HCT116 (cell line): ENCODE measurements at regions not wholly inside any gene's neighbourhood (a gene's known extent, or its start where the extent isn't known, plus 50 kb on each side); places are given as distances from the start of the nearest gene placed in this dataset.

Experiments used
- ATAC-seq: fragments of 200-7000 bp; cut with Tn5 transposase; 2 replicates; pipeline ENCODE4 v1.9.1; 2020; ENCODE audit warnings: mild to moderate bottlenecking, moderate library complexity
- BruUV-seq: library from RNA; stranded (reverse); fragments of 400-500 nt; replicated peaks from 2 replicates; lab custom pipeline; 2021; lab: Mats Ljungman, UMichigan
- CTCF ChIA-PET: fragments of 300-600 bp; sonication (Branson Sonifier 250); formaldehyde crosslinking; loops from one replicate; lab custom pipeline; 2021; ENCODE audit warnings: antibody characterized with exemption; lab: Charles Lee
- POLR2A ChIA-PET: fragments of 300-600, 350-600 bp; sonication (Branson Sonifier 250); formaldehyde crosslinking; loops from one replicate; lab custom pipeline; 2021; ENCODE audit warnings: antibody characterized with exemption; lab: Charles Lee
- RAD21 ChIA-PET, 2 experiments: fragments of 300-600 bp; sonication (Branson Sonifier 250); formaldehyde crosslinking; loops; one replicate each; lab custom pipeline; 2023; ENCODE audit warnings: low total read pairs in 2 of 2; ENCODE audit not compliant: uncharacterized antibody in 2 of 2, unreplicated experiment in 2 of 2, low non-redundant PET in 1 of 2; lab: Charles Lee
- DNase-seq: peaks from one replicate; pipeline ENCODE4 v3.0.0-alpha.2; 2010; ENCODE audit warnings: low read depth, low spot score
- H2AFZ ChIP-seq: fragments of 200-600 bp; shearing (Covaris generic), sonication (generic); 2 replicates; pipeline ENCODE4 v1.6.1; 2017; ENCODE audit warnings: low read depth, mixed run types, mixed read lengths, antibody characterized with exemption, low read length; ENCODE audit not compliant: poor library complexity, severe bottlenecking
- H3K27ac ChIP-seq: 2 replicates; pipeline ENCODE4 v1.5.1; 2012; ENCODE audit warnings: low read depth, low read length
- H3K27me3 ChIP-seq: fragments of 200-600 bp; sonication (generic); 2 replicates; pipeline ENCODE4 v1.6.1; 2016; ENCODE audit warnings: mixed run types, low read length, mixed read lengths; ENCODE audit not compliant: insufficient read depth
- H3K36me3 ChIP-seq, 2 experiments: fragments of 200-500 bp in 1 of 2; fragments of 200-600 bp in 1 of 2; sonication (Bioruptor generic) in 1 of 2; sonication (generic) in 1 of 2; 2 replicates each; pipeline versions ENCODE4 v1.5.1 to v1.6.1; 2014 to 2016; ENCODE audit warnings: low read length in 2 of 2, inconsistent platforms in 1 of 2, mixed read lengths in 1 of 2, mixed run types in 1 of 2; ENCODE audit not compliant: insufficient read depth in 2 of 2, control insufficient read depth in 1 of 2
- H3K4me1 ChIP-seq, 2 experiments: fragments of 200-600 bp in 1 of 2; sonication (generic) in 1 of 2; 2 replicates each; pipeline versions ENCODE4 v1.5.1 to v1.6.1; 2012 to 2017; ENCODE audit warnings: low read length in 2 of 2, inconsistent platforms in 1 of 2, mild to moderate bottlenecking in 1 of 2, mixed read lengths in 1 of 2, mixed run types in 1 of 2, moderate library complexity in 1 of 2; ENCODE audit not compliant: insufficient read depth in 2 of 2, control insufficient read depth in 1 of 2
- H3K4me2 ChIP-seq: fragments of 200-600 bp; sonication (generic); 2 replicates; pipeline ENCODE4 v1.6.1; 2017; ENCODE audit warnings: mixed run types, low read length, mixed read lengths
- H3K4me3 ChIP-seq, 2 experiments: fragments of 200-600 bp in 1 of 2; sonication (generic) in 1 of 2; replicated peaks in 1 of 2; 2 replicates each; pipeline ENCODE4 v1.5.1; 2011 to 2016; ENCODE audit warnings: low read length in 2 of 2, control low read depth in 1 of 2, low read depth in 1 of 2, mild to moderate bottlenecking in 1 of 2, mixed read lengths in 1 of 2, mixed run types in 1 of 2
- H3K79me2 ChIP-seq: fragments of 200-600 bp; sonication (generic); 2 replicates; pipeline ENCODE4 v1.6.1; 2017; ENCODE audit warnings: mild to moderate bottlenecking, mixed run types, low read length, moderate library complexity, mixed read lengths; ENCODE audit not compliant: insufficient read depth
- H3K9ac ChIP-seq: fragments of 200-600 bp; sonication (generic); 2 replicates; pipeline ENCODE4 v1.6.1; 2016; ENCODE audit warnings: low read length, mixed read lengths
- H3K9me2 ChIP-seq: fragments of 200-600 bp; sonication (generic), shearing (Covaris generic); 2 replicates; pipeline ENCODE4 v1.6.1; 2017; ENCODE audit warnings: mixed run types, mild to moderate bottlenecking, moderate library complexity; ENCODE audit not compliant: insufficient read depth
- H3K9me3 ChIP-seq, 2 experiments: fragments of 200-500 bp in 1 of 2; fragments of 200-600 bp in 1 of 2; sonication (Bioruptor generic) in 1 of 2; sonication (generic) in 1 of 2; 2 replicates each; pipeline ENCODE4 v1.6.1; 2014 to 2017; ENCODE audit warnings: low read length in 2 of 2, mixed read lengths in 2 of 2, inconsistent platforms in 1 of 2, low read depth in 1 of 2, mild to moderate bottlenecking in 1 of 2, mixed run types in 1 of 2, moderate library complexity in 1 of 2; ENCODE audit not compliant: control insufficient read depth in 1 of 2, insufficient read depth in 1 of 2
- H4K20me1 ChIP-seq: fragments of 200-600 bp; sonication (generic), shearing (Covaris generic); 2 replicates; pipeline ENCODE4 v1.6.1; 2017; ENCODE audit warnings: mixed run types, mild to moderate bottlenecking, moderate library complexity; ENCODE audit not compliant: insufficient read depth
- CEBPB ChIP-seq: IDR thresholded peaks from 2 replicates; pipeline ENCODE4 v1.6.1; 2012; ENCODE audit warnings: low read depth
- CTCF ChIP-seq, 3 experiments: fragments of 200-600 bp in 1 of 3; sonication (generic) in 1 of 3; IDR thresholded peaks in 2 of 3; conservative IDR thresholded peaks in 1 of 3; 2 replicates each; pipeline ENCODE4 v1.5.1; 2012 to 2017; ENCODE audit warnings: low read depth in 2 of 3, low read length in 2 of 3, antibody characterized with exemption in 1 of 3, borderline replicate concordance in 1 of 3, control low read depth in 1 of 3, mild to moderate bottlenecking in 1 of 3, mixed read lengths in 1 of 3, mixed run types in 1 of 3, moderate library complexity in 1 of 3; ENCODE audit not compliant: insufficient read depth in 1 of 3
- ELF1 ChIP-seq: IDR thresholded peaks from 2 replicates; pipeline ENCODE4 v1.6.1; 2012; ENCODE audit warnings: low read depth, borderline replicate concordance
- EZH2phosphoT487 ChIP-seq: fragments of 200-600 bp; IDR thresholded peaks from 2 replicates; pipeline ENCODE4 v1.6.1; 2018; ENCODE audit warnings: antibody characterized with exemption, borderline replicate concordance
- POLR2A ChIP-seq: IDR thresholded peaks from 2 replicates; pipeline ENCODE4 v1.7.0; 2011; ENCODE audit warnings: borderline replicate concordance; ENCODE audit not compliant: insufficient read depth, insufficient read length; ENCODE audit errors: extremely low read depth
- RAD21 ChIP-seq: IDR thresholded peaks from 2 replicates; pipeline ENCODE4 v1.6.1; 2012; ENCODE audit warnings: low read depth, mild to moderate bottlenecking
- SIN3A ChIP-seq: IDR thresholded peaks from 2 replicates; pipeline ENCODE4 v1.6.1; 2012; ENCODE audit warnings: low read depth
- ZBTB33 ChIP-seq: IDR thresholded peaks from 2 replicates; pipeline ENCODE4 v1.6.1; 2011; ENCODE audit warnings: mild to moderate bottlenecking, low read length, moderate library complexity; ENCODE audit not compliant: insufficient replicate concordance; ENCODE audit errors: extremely low read depth
- intact Hi-C: fragments of 100-400 bp; cut with micrococcal nuclease; formaldehyde crosslinking; loops from 2 replicates; pipeline ENCODE4 v1.10.0; 2022

- Histone ChIP-seq H3K79me2 (no peaks in the 10 kb centered on the region), H3K27me3 (no peaks in the 10 kb centered on the region), H3K4me1 (no peaks in the 10 kb centered on the region), H3K36me3 (no peaks in the 10 kb centered on the region), H3K27ac (no peak overlapping the region), H3K9ac (no peak overlapping the region)
- TF ChIP-seq POLR2A (no peak), ZBTB33 (no peak), CTCF (IDR thresholded peaks at IDR 0.05 in 2 of 3, conservative IDR thresholded peaks at IDR 0.05 in 1 of 3; ENCODE audit: borderline replicate concordance in 1 of 3, insufficient read depth in 1 of 3, low read depth in 2 of 3, low read length in 2 of 3) (no peak), RAD21 (no peak), CEBPB (no peak), EZH2phosphoT487 (no peak), SIN3A (no peak), ELF1 (no peak)
- TF ChIP-seq, all 23 proteins: peak for 0
- Histone ChIP-seq H2AFZ (no peak overlapping the region), H4K20me1 (no peaks in the 10 kb centered on the region), H3K4me2 (no peak overlapping the region), H3K9me2 (no peaks in the 10 kb centered on the region), H3K4me3 (no peak overlapping the region), H3K9me3 (no peaks in the 10 kb centered on the region)
- ChIA-PET RAD21 (no interaction called here), POLR2A (no interaction called here), CTCF (no interaction called here)
- no TSS peak for BruUV-seq
- intact Hi-C loops: no loop called here
- ATAC-seq (no peak), DNase-seq (no peak)
These were observed 260.9 kb upstream of the KCNMB2 start for GRCh38 chr3:178275311-178275710.
